HG03378 (cell line): ENCODE measurements at regions not wholly inside any gene's neighbourhood (a gene's known extent, or its start where the extent isn't known, plus 50 kb on each side); places are given as distances from the start of the nearest gene placed in this dataset.

Experiments used
- ATAC-seq: cut with Tn5 transposase; IDR thresholded peaks from one replicate; pipeline ENCODE4 v1.9.1; 2021; ENCODE audit warnings: mild to moderate bottlenecking, moderate library complexity; ENCODE audit not compliant: unreplicated experiment

GRCh38 chr2:207256476-207257207 is 90.9 kb upstream of the KLF7 start:
- ATAC-seq: no peak

DNA sequence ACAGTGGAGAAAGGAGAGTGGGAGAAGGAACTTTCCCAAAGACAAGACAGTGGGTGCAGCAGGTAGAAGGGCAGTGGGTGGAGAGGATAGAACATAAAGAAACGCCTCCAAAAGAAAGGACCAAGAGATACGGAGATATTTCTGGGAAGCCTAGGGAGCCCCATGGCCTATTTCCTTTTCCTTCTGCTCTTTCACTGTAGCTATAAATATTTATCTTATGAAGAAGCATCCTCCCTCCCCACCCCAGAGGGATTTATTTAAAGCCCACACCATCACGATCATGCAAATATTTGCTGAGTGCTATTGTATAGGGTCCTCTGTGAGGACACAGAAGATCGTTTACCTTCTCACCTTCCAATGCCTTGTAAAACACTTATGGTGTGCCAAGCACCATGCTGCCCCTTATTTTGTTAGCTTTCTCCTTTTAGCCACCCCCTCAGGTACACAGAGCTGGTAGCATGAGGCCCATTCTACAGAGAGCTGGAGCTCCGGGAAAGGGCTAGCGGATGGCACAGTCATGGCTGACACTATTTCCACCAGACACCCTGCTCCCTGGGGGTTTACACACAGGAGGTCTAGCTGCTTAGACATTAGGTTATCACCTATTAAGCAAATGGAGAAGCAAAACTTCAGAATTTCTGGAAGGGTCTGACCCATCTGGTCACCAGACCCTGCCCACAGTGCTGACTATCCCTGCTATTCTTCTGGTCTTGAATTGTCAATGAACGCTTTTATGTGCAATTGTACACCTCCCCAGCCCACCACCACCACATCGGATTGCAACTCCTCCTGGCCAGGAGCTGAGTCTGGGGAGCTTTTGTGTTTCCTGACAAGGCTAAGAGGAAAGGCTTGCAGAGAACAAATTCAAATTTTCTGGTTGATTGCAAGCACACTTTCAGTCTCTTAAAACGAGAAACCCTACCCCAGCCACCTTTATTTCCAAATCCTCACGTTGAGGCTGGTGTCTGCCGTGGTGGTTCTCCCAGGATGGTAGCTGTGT is 91.8 kb upstream of the KLF7 start:
- ATAC-seq: no peak

- no peak for ATAC-seq
These were observed 92.7 kb upstream of the KLF7 start for GRCh38 chr2:207258263-207258991.

GRCh38 chr2:207260021-207260420 is 94.3 kb upstream of the KLF7 start:
- ATAC-seq: no peak

GRCh38 chr2:207260947-207261346 is 95.2 kb upstream of the KLF7 start:
- no peak for ATAC-seq

DNA sequence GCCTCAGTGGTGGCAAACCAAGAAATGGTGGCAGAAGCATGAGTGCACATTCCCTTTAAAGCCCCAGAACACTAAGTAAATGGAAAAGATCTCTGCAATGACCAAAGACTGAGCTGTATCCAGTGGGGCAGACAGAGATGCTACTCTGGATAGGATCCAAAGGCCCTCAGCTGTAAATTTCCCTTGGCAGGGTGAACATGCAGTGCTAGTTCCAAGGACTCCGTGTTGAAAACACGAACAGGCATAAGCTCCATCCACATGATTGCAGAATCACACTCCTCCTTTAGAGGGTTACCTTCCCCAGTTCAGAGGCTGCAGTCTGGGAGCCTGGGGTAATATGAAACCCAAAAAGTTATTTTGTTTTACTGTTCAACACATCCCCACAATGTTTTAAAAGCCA is 98.6 kb upstream of the KLF7 start:
- no peak for ATAC-seq

- no peak for ATAC-seq
These were observed 99.6 kb upstream of the KLF7 start for GRCh38 chr2:207265332-207265731.

- ATAC-seq: no peak
These were observed 100.1 kb upstream of the KLF7 start for GRCh38 chr2:207265869-207266268.

GRCh38 chr2:207266648-207267047 is 100.9 kb upstream of the KLF7 start:
- no peak for ATAC-seq

GRCh38 chr2:207269038-207269437 is 103.3 kb upstream of the KLF7 start:
- no peak for ATAC-seq

DNA sequence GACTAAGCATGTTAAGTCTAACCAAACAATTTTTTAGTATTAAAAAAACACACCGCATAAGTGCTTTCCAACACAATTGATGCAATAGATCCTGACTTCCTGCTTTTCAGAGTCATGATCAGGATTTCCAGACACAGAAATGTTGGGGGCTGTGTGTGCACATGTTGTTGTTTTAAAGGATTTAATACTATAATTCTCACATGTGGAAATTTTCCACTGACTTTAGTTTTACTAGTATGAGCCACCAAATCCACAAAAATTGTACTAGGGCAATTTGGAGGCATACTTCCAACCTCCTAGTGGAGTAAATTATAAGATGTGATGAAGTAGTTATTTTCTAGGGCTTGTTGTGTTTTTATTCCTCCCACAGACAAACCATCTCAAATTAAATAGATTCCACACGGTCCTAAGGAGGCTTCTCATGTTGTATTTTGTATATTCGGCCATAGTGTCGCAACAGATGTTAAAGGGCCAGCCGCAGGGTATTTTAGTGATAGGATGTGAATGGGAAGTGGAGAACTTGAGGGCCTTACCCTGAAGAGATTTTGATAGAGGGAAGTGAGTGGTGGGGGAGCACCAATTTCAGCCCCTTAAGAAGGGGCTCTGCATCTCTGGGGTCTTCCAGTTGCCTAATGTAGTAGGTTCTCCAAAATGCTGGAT is 108.9 kb upstream of the KLF7 start:
- ATAC-seq: no peak

- ATAC-seq: no peak
These were observed 110.0 kb upstream of the KLF7 start for GRCh38 chr2:207275779-207276178.

GRCh38 chr2:207276248-207276647 is 110.5 kb upstream of the KLF7 start:
- ATAC-seq: no peak

- no peak for ATAC-seq
These were observed 111.1 kb upstream of the KLF7 start for GRCh38 chr2:207276858-207277257.

DNA sequence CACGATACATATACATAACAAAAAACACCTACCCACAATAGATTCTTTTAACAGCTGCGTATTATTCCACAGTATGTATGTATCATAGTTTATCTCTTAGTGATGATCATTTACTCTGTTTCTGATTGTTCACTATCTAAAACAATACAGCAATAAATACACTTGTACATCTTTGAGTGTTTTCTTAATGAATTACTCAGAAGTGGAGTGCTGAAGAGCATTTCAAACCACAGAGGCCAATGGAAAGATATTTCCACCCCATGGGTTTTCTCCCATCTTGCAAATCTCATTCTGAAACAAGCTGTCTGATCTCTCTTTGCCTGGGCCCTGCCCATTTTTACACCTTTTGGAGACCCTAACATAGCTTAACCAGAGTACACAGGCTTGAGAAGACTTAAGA is 113.8 kb upstream of the KLF7 start:
- ATAC-seq: no peak

DNA sequence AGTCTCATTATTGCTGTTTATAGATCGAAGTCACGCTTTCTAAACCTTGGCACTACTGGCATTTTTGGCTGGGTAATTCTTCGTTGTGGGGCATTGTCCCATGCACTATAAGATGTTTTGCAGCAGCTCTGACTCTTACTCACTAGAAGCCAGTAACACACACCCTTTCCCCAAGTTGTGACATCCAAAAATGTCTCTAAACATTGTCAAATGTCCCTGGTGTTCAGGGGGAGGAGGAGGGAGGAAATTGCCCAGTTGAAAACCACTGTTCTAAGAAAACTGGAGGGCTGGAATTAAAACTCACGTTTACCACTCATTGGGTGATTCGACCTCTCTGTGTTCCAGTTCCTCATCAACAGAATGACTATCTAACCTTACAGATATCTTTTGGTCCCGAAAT is 115.7 kb upstream of the KLF7 start:
- no peak for ATAC-seq

DNA sequence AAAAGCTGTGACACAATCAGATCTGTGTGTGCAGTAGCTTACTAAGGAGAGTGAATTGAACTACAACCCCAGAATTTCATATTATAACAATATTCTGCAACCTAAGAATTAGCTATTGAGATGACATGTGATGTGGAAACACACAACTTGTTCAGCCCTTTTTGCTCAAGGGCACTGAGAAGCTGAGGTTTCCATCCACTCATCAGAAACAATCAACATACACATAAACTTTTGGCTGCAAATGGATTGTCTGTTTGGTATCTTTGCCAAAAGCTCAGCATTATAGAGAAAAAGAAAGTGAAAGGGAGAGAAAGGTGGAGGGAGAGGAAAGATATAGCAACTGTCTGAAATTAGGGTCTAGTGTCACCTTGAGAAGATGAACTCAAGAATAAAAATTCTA is 117.2 kb upstream of the KLF7 start:
- ATAC-seq: no peak

DNA sequence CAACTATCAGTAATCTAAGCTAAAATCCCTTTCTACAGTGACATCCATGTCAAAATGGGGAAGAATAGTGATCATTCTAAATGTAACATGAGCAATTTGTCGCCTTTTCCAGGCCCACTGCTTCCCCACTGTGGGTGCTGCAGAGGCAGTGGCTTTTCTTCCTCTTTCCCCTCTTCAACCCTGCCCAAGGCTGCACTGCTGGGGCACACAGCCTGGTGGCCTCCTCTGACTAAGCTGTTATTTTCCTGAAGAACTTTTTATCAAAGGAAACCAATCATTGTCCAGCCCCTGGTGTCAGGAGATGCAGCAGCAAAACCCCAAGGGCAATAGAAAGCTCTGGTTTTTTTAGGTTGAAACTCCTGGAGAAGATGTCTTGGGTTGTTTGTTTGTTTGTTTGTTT is 117.6 kb upstream of the KLF7 start:
- ATAC-seq: no peak

GRCh38 chr2:207284556-207285472 is 119.1 kb upstream of the KLF7 start:
- no peak for ATAC-seq

DNA sequence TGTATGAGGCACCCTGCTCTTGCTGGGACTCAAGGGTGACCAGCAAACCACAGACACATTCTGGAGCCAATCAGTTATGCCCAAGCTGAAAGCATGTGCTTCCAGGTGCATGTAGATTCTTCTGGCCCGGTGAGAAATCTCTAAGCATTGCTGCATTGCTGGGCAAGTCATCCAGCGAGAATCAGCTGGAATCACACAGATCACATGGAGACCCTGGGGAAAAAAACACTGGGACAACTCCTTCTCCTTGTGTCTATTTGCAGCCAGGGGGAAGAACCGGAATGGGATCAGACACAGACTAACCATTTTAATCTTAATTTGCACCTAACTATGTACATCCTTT is 119.7 kb upstream of the KLF7 start:
- ATAC-seq: no peak
